LNCAP (cell line): ENCODE measurements at regions not wholly inside any gene's neighbourhood (a gene's known extent, or its start where the extent isn't known, plus 50 kb on each side); places are given as distances from the start of the nearest gene placed in this dataset.

Experiments used
- CTCF ChIP-seq: fragments of 450-650 bp; IDR thresholded peaks from 2 replicates; pipeline ENCODE4 v1.5.1; 2017; ENCODE audit warnings: mild to moderate bottlenecking

GRCh38 chr9:4422495-4422894 is 67.8 kb upstream of the SLC1A1 start:
- no peak for TF ChIP-seq CTCF

GRCh38 chr9:4421847-4422246 is 68.4 kb upstream of the SLC1A1 start:
- no peak for TF ChIP-seq CTCF

GRCh38 chr9:4420351-4420750 is 69.9 kb upstream of the SLC1A1 start:
- no peak for TF ChIP-seq CTCF

- no peak for TF ChIP-seq CTCF
Measured at GRCh38 chr9:4417578-4418325, 72.5 kb upstream of the SLC1A1 start.

- no peak for TF ChIP-seq CTCF
Measured at GRCh38 chr9:4416467-4416866, 73.8 kb upstream of the SLC1A1 start.

- no peak for TF ChIP-seq CTCF
Measured at GRCh38 chr9:4415281-4415680, 75.0 kb upstream of the SLC1A1 start.

GRCh38 chr9:4413856-4414255 is 76.4 kb upstream of the SLC1A1 start:
- no peak for TF ChIP-seq CTCF

GRCh38 chr9:4404156-4404555 is 86.1 kb upstream of the SLC1A1 start:
- no peak for TF ChIP-seq CTCF
